ENCODE measurements at regions not wholly inside any gene's neighbourhood (a gene's known extent, or its start where the extent isn't known, plus 50 kb on each side); places are given as distances from the start of the nearest gene placed in this dataset.
"Not testable (repeated sequence)": the region's sequence is repeated elsewhere in the genome, so short reads cannot be mapped to it uniquely, and the experiment has no call there.

DNA sequence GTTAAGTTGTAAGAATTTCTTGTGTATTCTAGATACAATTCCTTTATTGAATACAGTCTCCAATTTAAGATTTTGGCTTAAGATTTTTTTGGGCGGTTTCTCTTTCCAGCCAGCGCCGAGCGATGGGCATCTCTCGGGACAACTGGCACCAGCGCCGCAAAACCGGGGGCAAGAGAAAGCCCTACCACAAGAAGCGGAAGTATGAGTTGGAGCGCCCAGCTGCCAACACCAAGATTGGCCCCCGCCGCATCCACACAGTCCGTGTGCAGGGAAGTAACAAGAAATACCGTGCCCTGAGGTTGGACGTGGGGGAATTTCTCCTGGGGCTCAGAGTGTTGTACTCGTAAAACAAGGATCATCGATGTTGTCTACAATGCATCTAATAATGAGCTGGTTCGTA, 278.7 kb upstream of the TARS1 start:
- no peak for DNase-seq

DNA sequence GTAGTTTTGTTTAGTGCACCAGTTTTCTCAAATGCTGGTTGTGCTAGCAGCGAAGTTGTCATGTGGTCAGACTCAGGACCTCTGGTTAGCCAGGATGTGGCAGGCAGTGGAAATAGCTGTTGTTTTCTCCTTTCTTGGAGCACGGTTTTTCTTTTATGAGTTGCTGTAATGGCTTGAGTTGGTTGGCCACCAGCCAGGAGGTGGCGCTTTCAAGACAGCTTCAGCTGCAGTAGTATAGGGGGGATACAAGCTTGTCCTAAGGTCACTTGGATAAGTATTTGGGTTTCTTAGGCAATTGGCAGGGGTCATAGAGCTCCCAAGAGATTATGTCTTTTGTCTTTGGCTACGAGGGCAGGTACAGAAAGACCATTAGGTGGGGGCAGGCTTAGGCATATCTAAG, 274.2 kb upstream of the TARS1 start:
- DNase-seq = no peak

DNA sequence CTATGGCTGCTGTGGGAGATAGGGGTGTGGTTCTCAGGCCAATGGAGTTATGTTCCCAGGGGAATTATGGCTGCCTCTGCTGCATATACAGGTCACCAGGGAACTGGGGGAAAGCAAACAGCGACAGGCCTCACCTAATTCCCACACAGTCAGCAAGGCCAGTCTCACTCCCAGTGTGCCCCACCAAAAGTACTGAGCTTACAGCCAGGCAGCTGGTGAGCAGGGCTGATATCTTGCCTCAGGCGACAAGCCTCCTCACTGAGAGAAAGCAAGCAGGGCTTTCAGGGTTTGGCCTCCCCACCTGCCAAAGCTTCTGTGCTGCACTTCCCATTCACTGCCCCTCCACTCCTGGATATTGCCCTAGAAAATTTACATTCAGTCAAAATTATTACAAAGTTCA, 273.8 kb upstream of the TARS1 start:
- DNase-seq = no peak

DNA sequence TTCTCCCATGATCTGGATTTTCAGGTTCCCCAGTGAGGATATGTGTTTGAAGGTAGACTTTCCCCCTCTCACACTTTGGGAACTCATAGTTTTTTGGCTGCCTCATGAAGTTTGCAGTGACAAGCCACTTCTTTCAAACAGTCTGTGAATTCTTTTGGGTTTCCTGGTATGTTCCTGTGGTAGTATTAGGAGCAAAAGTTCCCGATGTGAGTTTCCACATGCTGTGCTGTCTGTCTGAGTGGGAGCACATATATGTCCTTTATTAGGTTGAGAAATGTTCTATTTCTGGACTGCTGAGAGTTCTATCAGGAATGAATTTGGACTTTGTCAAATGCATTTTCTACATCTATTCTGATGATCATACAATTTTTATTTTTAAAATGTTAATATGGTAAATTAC, 273.2 kb upstream of the TARS1 start:
- DNase-seq = no peak

DNA sequence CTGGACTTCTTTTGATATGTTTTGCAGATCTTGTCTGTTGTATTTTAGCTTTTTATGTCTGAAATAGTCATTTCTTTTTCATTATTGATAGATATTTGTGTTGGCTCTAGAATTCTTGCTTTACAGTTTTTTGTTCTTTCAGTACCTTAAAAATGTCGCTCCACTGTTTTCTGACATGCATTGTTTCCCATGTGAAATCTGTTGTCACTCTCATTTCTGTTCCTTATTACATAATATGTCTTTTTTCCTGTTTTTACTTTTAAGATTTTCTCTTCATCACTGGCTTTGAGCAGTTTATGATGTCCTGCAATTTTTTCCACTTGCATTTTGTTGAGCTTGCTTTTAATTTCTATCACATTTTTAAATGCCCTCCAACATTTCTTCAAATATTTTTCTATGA, 270.4 kb upstream of the TARS1 start:
- no peak for DNase-seq

DNA sequence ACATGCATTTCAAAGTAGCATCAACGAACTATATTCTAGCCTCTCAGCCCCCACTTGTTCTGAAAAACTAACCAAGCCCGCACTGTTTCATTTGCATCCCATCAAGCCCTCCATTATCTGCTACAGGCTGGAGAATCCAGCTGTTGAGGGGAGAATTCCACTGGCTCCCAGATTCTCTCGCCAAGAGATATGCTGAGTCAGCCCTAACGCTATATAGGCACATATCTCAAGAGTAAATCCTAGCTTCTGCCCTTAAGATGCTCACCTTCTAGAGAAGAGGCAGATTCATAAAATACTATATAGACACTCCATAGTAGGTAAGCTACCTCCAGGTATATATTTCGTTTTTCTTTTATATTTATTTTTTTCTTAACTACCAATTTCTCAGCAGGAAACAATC, 266.4 kb upstream of the TARS1 start:
- no peak for DNase-seq

DNA sequence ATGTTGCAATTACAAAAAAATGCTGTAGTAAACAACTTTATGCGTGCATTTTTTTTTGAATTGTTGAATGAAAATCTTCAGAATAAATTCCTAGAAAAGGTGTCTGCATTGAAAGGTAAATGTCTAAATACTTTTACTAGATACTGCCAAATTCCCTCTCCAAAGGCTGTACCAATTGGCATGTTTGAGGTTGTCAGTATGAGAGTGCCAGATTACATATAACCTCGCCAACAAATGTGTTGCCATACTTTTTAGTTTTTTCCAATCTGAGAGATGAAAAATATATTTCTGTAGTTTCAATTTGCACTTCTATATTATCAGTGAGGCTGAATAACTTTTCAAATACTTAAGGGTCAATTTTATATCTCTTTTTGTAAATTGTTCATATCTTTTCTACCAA, 261.5 kb upstream of the TARS1 start:
- no peak for DNase-seq

DNA sequence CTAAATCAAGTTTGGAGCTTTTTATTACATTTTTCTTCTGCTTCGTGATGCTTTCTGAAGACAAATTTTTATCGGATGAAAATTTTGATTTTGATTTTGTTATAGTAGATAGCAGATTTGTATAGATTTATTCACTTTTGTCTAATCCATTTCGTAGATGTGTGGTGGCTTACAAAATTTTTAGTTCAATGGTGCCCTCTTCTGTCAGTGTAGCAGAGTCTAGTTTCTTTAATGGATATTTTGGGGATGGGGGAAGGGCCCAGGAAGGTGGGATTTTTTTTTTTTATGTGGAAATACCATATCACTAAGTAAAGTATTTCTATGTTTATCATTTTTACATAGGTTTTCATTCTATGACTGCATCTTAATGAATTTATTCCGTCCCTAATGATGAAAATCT, 259.9 kb upstream of the TARS1 start:
- DNase-seq = no peak

DNA sequence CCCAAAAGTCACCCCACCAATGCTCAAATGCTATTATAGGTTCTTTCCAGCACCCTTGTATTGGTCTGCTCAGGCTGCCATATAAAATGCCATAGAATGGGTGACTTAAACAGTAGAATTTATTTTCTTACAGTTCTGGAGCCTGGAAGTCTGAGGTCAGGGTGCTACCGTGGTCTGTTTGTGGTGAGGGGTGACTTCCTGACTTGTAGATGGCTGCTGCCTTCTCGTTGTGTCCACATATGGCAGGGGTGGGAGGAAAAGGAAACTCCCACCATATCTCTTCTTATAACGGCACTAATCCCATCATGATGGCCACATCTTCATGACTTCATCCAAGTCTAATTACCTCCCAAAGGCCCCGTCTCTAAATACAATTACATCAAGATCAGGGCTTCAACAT, 257.8 kb upstream of the TARS1 start:
- no peak for DNase-seq

DNA sequence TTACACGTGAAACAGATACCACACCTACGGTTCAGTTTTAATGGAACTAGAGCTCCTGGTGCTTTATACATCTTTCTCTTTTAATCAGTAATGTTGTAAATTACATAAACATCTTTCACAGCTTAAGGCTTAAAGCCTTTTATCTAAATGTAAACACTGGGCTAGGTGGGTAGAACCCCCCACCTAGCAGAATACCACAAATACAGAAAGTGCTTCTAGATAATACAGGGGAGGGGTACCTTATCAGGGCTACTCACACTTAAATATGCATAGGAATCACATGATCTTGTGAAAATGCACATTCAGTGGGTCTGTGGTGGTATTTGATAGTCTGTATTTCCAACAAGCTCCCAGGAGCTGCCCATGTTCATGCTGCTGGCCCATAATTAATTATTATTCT, 256.4 kb upstream of the TARS1 start:
- DNase-seq = no peak

DNA sequence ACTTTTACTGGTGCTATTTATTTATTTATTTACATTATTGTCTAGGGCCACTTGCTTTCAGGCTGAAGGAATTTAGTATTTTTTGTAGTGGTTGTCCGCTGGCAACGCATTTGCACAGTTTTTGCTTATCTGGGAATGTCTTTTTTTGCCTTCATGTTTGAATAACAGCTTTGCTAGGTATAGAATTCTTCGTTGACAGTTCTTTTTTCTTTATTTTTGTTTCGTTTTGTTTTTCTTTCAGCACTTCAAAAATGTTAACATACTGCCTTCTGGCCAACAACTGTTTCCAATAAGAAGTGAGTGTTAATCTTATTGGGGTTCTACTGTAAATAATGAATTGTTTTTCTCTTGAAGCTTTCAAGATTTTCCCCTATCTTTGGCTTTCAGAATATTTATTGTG, 252.7 kb upstream of the TARS1 start:
- DNase-seq = no peak

DNA sequence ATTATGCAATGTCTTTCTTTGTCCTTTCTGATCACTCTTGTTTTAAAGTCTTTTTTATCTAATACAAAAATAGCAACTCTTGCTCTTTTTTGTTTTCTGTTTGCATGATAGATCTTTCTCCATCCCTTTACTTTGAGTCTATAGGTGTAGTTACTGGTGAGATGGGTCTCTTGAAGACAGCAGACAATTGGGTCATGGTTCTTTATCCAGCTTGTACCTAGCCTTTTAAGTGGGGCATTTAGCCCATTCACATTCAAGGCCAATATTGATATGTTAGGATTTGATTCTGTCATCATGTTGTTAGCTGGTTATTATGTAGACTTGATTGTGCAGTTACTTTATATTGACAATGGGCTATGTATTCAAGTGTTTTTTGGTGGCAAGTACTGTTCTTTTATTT, 245.9 kb upstream of the TARS1 start:
- no peak for DNase-seq

DNA sequence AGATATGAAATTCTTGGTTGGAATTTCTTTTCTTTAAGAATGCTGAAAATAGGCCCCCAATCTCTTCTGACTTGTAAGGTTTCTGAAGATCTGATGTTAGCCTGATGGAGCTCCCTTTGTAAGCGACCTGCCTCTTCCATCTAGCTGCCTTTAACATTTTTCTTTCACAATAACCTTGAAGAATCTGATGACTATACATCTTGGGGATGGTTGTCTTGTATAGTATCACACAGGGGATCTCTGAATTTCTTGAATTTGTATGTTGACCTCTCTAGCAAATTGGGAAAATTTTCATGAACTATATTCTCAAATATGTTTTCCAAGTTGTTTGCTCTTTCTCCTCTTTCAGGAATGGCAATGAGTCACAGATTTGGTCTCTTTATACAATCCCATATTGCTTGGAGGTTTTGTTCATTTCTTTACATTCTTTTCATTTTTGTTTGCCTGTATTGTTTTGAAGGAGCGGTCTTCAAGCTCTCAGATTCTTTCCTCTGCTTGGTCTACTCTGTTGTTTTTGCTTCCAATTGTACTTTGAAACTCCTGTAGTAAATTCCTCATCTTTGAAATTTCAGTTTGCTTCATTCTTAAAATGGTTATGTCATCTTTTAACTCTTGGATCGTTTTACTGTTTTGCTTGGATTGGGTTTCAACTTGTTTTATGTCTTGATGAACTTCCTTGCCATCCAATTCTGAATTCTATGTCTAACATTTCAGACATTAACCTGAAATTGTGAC, 245.2 kb upstream of the TARS1 start:
- DNase-seq = no peak

DNA sequence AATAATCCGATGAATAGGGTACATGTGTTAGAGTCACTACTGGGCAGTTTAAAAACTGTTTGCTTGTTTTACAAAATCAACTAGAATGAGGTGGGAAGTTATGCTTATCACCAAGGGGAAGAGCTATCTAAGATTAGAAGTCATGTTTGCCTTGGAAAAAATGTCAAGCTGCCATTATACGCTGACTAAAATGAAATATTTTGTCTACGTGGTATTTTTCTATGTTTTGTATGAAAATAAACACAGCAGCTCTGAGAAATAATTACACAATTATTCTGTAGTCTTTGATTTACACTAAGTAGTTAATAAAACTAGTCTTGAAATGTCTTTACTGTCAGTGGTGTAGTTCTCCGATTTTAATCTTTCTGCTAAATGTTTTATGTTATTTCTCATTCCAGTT, 241.9 kb upstream of the TARS1 start:
- DNase-seq = no peak

DNA sequence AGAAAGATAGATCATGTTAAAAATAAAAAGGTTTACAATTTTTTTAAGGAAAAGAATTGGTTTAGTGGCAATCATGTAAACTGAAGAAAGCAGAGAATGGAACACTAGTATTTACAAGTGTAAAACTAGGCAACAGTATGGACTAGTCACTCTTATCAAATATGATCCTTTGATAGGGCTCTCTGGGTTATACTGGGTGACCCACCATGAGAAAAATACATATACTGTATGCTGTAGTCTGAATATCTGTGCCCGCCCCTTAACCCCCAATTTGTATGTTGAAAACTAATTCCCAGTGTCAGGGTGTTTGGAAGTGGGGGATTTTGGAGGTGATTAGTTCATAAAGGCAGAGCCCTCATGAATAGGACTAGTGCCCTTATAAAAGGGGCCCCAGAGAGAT, 236.8 kb upstream of the TARS1 start:
- no peak for DNase-seq

DNA sequence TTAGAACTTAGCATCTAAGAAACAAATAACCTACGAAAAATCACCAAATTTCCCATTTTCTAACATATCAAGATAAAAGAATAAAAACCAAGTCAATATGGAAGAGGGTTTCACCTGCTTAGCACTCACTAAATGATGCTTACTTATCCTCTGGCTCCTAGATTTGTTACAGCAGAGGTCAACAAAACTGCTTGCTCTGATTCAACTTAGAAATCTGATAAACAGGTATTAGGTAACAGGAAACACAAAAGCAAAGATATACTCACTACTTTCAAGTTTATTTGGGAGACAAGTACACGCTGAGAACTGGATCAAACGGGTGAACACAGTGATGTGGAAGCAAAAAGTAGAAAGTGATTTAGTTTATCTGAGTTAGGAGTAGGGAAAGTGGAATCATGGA, 235.7 kb upstream of the TARS1 start:
- DNase-seq = no peak

DNA sequence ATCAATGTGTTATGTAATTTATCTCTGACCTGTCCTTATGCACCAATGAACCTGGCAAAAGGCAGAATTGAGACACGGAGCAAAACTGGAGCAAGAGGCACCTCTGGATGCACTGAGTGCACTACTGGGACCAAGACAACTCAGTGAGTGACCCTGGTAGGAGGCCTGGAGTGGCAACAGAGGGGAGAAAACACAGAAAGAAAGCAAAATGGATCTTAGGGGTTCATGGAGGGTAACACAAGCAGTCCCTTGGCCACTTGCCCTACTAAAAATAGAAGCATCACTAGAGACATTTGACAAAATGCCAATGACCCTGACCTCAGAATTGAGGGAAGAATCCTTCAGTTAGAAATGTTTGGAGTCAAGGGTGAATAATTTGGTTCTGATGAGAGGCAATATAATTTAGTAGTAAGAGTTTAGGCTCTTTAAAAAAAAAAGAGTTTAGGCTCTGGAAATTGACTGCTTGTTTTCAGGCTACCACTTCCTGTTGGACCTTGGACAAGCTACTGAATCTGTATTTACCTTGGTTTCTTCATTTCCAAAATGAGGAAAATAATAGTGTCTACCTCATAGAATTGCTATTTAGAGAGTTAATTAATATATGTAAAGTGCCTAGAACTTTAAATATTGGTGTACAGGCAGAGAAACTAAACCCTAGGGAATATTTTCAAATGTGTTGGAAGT, 234.9 kb upstream of the TARS1 start:
- DNase-seq = no peak

DNA sequence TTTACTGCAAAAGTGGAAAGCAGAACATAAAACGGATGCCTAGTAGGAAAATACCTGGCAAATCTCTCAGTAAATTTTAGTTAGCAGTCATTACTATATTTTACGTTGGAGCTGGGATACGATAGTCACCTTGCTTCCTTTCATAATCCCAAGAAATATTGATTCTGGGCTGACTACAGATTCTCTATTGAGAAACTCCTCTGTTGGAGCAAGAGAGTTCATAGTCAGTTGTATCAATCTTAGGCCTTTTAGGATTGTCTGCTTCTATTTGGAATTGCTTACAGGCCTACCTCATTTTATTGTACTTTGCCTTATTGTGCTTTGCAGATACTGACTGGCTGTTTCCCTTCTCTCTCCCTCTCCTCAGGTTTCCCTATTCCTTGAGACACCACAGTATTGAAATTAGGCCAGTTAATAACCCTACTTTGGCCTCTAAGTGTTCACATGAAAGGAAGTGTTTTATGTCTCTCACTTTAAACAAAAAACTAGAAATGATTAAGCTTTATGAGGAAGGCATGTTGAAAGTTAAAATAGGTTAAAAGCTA, 233.7 kb upstream of the TARS1 start:
- DNase-seq = no peak

DNA sequence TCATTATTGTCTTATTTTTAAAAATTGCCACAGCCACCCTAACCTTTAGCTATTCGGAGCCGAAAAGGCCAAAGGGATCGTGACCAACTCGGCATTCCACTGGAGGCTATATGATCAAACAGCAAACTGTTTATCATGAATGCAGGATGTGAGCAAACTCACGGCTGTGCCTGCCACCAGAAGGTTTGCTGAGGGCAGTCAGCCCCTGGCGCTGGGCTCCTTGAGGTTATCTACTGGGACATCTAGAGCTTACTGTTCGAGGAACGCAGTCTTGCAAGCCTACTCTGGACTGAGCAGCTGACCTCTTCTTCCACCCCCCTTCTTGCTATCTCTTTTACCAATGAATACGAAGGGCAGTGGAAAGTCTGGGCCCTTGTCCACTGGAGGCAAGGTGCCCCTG, 231.5 kb upstream of the TARS1 start:
- no peak for DNase-seq

DNA sequence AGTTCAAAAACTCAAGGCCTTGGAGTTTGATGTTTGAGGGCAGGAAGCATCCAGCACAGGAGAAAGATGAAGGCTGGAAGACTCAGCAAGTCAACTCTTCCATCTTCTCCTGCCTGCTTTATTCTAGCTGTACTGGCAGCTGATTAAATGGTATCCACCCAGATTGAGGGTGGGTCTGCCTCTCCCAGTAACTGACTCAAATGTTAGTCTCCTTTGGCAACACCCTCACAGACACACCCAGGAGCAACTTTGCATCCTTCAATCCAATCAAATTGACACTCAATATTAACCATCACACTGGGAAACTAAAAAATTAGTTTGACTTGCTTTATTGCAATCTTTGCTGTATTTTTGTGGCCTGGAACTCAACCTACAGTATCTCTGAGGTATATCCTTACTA, 230.5 kb upstream of the TARS1 start:
- not testable (repeated sequence) for DNase-seq

DNA sequence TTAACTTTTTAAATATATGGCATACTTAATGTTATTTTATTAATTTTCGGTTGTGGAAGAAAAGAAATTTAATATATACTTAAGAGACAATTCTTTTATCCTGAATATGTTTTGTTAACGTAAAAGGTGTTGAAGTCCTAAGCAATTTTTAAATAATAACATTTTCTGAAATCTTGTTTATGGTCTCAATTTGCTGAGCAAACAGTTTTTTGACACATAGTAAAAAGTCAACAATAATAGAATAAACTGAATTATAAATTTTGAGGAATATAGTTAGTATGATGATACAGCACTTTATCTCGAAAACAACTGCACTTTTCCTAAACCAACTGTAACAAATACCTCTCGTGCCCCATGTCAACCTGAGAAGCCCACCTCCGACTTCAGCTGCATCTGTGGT, 229.8 kb upstream of the TARS1 start:
- DNase-seq = no peak

DNA sequence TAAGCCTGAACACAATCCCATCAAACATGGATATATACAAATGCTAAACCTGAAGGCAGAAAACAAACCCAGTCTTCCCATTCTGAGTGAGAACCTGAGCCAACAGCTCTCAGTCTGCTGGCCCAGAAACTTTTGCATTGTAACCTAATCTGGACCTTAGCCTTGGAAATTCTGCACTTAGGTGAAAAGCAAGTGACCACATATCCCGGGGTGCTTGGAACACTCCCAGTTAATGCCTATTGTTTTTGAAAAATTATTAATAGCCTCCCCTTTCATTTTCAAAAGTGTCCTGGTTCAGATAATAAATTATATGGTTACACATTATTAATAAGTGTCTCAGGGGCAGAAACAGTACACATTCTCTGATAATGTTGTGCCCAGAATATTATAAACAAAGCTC, 228.3 kb upstream of the TARS1 start:
- no peak for DNase-seq

DNA sequence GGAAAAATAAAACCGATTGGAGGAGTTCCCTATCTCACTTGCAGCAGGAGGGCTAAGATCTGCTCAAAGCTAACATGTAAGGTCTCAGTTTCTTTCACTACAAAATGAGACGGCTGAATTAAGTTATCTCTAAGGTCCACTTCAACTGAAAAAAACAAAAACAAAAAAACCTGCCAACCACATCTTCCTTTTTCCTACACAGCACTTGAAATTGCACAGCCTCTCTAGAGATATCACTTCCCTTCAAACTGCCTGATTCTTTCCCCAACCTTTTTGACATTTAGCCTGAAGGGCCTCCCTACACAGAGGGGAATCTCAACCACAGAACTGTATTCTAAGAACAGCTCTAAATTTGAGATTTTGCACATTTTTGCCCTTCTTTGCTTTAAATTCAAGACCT, 227.9 kb upstream of the TARS1 start:
- DNase-seq = no peak

DNA sequence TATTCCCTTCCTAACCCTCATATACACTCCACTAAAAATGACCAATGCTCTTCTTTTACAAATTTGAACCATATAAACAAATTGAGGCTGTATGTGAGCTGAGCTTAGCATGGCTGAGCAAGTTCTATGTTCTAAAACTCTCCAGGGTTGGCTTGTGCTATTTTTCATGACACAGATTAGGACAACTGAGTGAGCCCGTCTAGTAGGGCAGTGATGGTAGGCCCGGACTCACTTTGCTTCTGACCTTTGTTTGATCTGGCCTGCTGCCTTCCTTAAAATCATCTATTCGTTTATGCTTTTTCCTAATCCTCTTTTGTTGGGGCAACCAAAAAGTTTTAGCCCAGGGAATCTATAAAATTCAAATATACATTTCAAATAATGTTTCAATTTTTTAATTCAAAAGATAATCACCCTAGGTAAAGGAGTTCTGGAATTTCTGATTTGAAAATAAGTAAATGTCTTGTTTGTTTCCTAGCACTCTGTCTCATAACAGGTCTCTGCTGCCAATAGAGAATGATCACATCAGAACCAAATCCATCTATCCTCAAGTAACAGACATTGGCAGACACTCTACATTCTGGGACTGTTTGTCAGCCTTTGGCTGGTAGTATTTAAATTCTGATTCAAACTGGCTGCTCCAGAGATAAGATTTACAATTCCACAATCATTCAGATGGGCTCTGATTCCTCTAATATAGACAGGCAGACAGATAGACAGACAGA, 217.0 kb upstream of the TARS1 start:
- no peak for DNase-seq
